Keratinocyte (primary cell): ENCODE measurements at regions not wholly inside any gene's neighbourhood (a gene's known extent, or its start where the extent isn't known, plus 50 kb on each side); places are given as distances from the start of the nearest gene placed in this dataset.

Source experiments
- DNase-seq: peaks from one replicate; pipeline ENCODE4 v3.0.0-alpha.2; 2011; ENCODE audit warnings: low read depth, missing footprints, low spot score
- FAIRE-seq: peaks from 2 replicates; lab custom pipeline; 2011; peaks lifted over from hg19 to GRCh38; lab: Jason Lieb, UNC
- H2AFZ ChIP-seq: 2 replicates; pipeline ENCODE4 v1.6.0; 2012; ENCODE audit warnings: low read length, control low read depth, inconsistent platforms; ENCODE audit not compliant: control insufficient read depth
- H3K27ac ChIP-seq: 2 replicates; pipeline ENCODE4 v1.5.1; 2011; ENCODE audit warnings: low read length; ENCODE audit not compliant: control insufficient read depth, insufficient read depth
- H3K27me3 ChIP-seq: 3 replicates; pipeline ENCODE4 v1.6.0; 2011; ENCODE audit warnings: low read length; ENCODE audit not compliant: control insufficient read depth, insufficient read depth; ENCODE audit errors: extremely low read depth
- H3K36me3 ChIP-seq, 2 experiments: 2 replicates in 1 of 2; 3 replicates in 1 of 2; pipeline ENCODE4 v1.5.1; 2011; ENCODE audit warnings: low read length in 2 of 2, mild to moderate bottlenecking in 1 of 2; ENCODE audit not compliant: control insufficient read depth in 2 of 2, insufficient read depth in 2 of 2; ENCODE audit errors: extremely low read depth in 1 of 2
- H3K4me1 ChIP-seq: 3 replicates; pipeline ENCODE4 v1.5.1; 2011; ENCODE audit warnings: low read length; ENCODE audit not compliant: control insufficient read depth, insufficient read depth; ENCODE audit errors: extremely low read depth
- H3K4me2 ChIP-seq: 3 replicates; pipeline ENCODE4 v1.6.0; 2011; ENCODE audit warnings: low read depth, low read length; ENCODE audit not compliant: control insufficient read depth, insufficient read depth; ENCODE audit errors: extremely low read depth
- H3K4me3 ChIP-seq, 3 experiments: fragments of 200-600 bp in 1 of 3; sonication (generic) in 1 of 3; 2 replicates in 2 of 3; 3 replicates in 1 of 3; pipeline ENCODE4 v1.5.1; 2011 to 2016; ENCODE audit warnings: low read length in 3 of 3, mild to moderate bottlenecking in 3 of 3, control low read depth in 2 of 3, inconsistent platforms in 1 of 3, low read depth in 1 of 3, mixed read lengths in 1 of 3, mixed run types in 1 of 3, moderate library complexity in 1 of 3; ENCODE audit not compliant: control insufficient read depth in 2 of 3, insufficient read depth in 2 of 3; ENCODE audit errors: extremely low read depth in 1 of 3
- H3K79me2 ChIP-seq: 2 replicates; pipeline ENCODE4 v1.6.0; 2012; ENCODE audit warnings: low read length; ENCODE audit not compliant: control insufficient read depth, insufficient read depth
- H3K9ac ChIP-seq: 3 replicates; pipeline ENCODE4 v1.6.0; 2011; ENCODE audit warnings: low read length; ENCODE audit not compliant: control insufficient read depth, insufficient read depth; ENCODE audit errors: extremely low read depth
- H3K9me1 ChIP-seq: 3 replicates; pipeline ENCODE4 v1.6.0; 2011; ENCODE audit warnings: low read length; ENCODE audit not compliant: control insufficient read depth, insufficient read depth; ENCODE audit errors: extremely low read depth
- H3K9me3 ChIP-seq: 2 replicates; pipeline ENCODE4 v1.5.1; 2012; ENCODE audit warnings: low read depth, low read length; ENCODE audit not compliant: control insufficient read depth
- H4K20me1 ChIP-seq: 3 replicates; pipeline ENCODE4 v1.6.0; 2011; ENCODE audit warnings: low read length; ENCODE audit not compliant: control insufficient read depth, insufficient read depth; ENCODE audit errors: extremely low read depth
- CTCF ChIP-seq, 3 experiments: IDR thresholded peaks in 1 of 3; conservative IDR thresholded peaks in 1 of 3; optimal IDR thresholded peaks in 1 of 3; 2 replicates in 2 of 3; 3 replicates in 1 of 3; pipeline versions ENCODE3 to v1.5.1; 2011; ENCODE audit warnings: low read length in 3 of 3, mild to moderate bottlenecking in 3 of 3, moderate library complexity in 2 of 3, control low read depth in 1 of 3, inconsistent platforms in 1 of 3; ENCODE audit not compliant: insufficient read depth in 2 of 3; ENCODE audit errors: extremely low read depth in 1 of 3
- EZH2 ChIP-seq: IDR thresholded peaks from one replicate; pipeline ENCODE4 v1.6.1; 2012; ENCODE audit warnings: inconsistent platforms, mild to moderate bottlenecking, low read length, moderate library complexity
- dilution Hi-C: fragments of 300-500 bp; cut with MboI; formaldehyde crosslinking; loops from one replicate; pipeline ENCODE4 v1.7.0; 2020; ENCODE audit warnings: low sequenced_read_pairs; ENCODE audit not compliant: extremely low pct_ligation_motif_present

DNA sequence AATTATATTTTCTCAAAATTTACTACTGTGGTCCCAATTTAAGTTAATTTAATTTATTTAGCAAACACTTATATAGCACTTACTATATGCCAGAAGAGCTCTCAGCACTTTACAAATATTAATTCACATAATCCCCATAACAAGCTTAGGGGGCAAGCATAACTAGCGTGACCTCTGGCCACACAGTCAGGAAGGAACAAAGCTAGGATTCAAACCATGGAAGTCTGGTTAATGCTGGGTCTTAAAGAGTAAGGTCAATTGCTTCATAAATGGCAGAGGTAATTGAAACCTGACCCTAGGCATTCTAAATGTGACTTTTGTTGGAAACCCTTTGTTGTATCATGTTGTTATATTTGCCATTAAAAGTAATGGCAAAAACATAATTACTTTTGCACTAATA lies 279.5 kb upstream of the EMCN start:
- Histone ChIP-seq H3K79me2 (no peaks in the 10 kb centered on the region), H2AFZ (no peak overlapping the region), H3K4me2 (no peak overlapping the region), H3K27ac (no peak overlapping the region), H4K20me1 (no peaks in the 10 kb centered on the region), H3K9me3 (no peaks in the 10 kb centered on the region), H3K36me3 (no peaks in the 10 kb centered on the region), H3K27me3 (no peaks in the 10 kb centered on the region), H3K9ac (no peak overlapping the region), H3K4me3 (no peak overlapping the region), H3K9me1 (no peaks in the 10 kb centered on the region), H3K4me1 (no peaks in the 10 kb centered on the region)
- FAIRE-seq (no peak), DNase-seq (no peak)
- TF ChIP-seq EZH2 (no peak), CTCF (optimal IDR thresholded peaks at IDR 0.05 in 1 of 3, IDR thresholded peaks at IDR 0.05 in 1 of 3, conservative IDR thresholded peaks at IDR 0.05 in 1 of 3; ENCODE audit: extremely low read depth in 1 of 3, insufficient read depth in 2 of 3, low read length in 3 of 3) (no peak)
- dilution Hi-C loops = no loop called here

DNA sequence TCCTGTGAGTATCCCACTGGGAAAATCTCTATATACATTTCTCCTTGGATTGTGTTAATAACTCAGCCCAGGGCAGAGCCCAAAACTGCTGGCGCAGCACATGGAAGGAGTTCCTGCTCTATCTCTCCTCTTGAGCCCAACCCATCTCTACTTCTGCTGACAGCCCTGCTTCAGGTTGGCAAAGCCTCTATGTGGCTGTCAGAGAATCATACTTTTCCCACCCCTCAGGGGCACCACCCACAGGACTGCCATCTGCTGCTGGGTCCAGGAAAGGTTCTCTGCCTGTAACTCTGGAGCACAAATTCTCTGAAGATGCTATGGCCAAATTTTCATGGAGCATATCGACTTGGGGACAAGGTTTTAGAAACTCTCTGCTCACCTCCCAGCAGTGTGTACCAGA lies 278.5 kb upstream of the EMCN start:
- no peak for FAIRE-seq
- Histone ChIP-seq H3K4me3 (no peak overlapping the region), H3K36me3 (no peaks in the 10 kb centered on the region), H3K79me2 (no peaks in the 10 kb centered on the region), H3K27ac (no peak overlapping the region), H2AFZ (no peak overlapping the region), H3K9ac (no peak overlapping the region), H3K4me1 (no peaks in the 10 kb centered on the region), H4K20me1 (no peaks in the 10 kb centered on the region), H3K9me3 (no peaks in the 10 kb centered on the region), H3K9me1 (no peaks in the 10 kb centered on the region), H3K27me3 (no peaks in the 10 kb centered on the region), H3K4me2 (no peak overlapping the region)
- dilution Hi-C loops = no loop called here
- no peak for DNase-seq
- no peak for TF ChIP-seq CTCF (optimal IDR thresholded peaks at IDR 0.05 in 1 of 3, IDR thresholded peaks at IDR 0.05 in 1 of 3, conservative IDR thresholded peaks at IDR 0.05 in 1 of 3; ENCODE audit: extremely low read depth in 1 of 3, insufficient read depth in 2 of 3, low read length in 3 of 3)
- no peak for TF ChIP-seq EZH2
